ENCODE measurements at regions not wholly inside any gene's neighbourhood (a gene's known extent, or its start where the extent isn't known, plus 50 kb on each side); places are given as distances from the start of the nearest gene placed in this dataset.
"Not testable (repeated sequence)": the region's sequence is repeated elsewhere in the genome, so short reads cannot be mapped to it uniquely, and the experiment has no call there.

DNA sequence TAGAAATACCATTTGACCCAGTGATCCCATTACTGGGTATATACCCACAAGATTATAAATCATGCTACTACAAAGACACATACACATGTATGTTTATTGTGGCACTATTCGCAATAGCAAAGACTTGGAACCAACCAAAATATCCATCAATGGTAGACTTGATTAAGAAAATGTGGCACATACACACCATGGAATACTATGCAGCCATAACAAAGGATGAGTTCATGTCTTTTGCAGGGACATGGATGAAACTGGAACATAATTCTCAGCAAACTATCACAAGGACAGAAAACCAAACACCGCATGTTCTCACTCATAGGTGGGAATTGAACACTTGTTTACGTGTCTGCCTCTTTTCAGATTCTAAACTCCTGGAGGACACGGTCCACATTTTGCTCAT lies 116.9 kb downstream of the ADSS2 start:
- H3K27me3 ChIP-seq (ENCODE audit: insufficient read depth, low read depth, low read length); H3K79me2 ChIP-seq (replicated peaks; ENCODE audit: insufficient read depth, low read length); H2AFZ ChIP-seq (ENCODE audit: low read depth, low read length); H3K9me2 ChIP-seq (ENCODE audit: insufficient read depth, low read length); H3K27ac ChIP-seq (ENCODE audit: low read length); H3K4me2 ChIP-seq (ENCODE audit: low read length); H4K20me1 ChIP-seq (ENCODE audit: insufficient read depth); H3K9ac ChIP-seq (ENCODE audit: low read length); H3K4me3 ChIP-seq (ENCODE audit: low read length); H3K9me3 ChIP-seq (ENCODE audit: low read length); H3F3A ChIP-seq (ENCODE audit: insufficient read depth, low read length, poor library complexity, severe bottlenecking); H3K36me3 ChIP-seq (ENCODE audit: insufficient read depth, low read length): not testable (repeated sequence)

DNA sequence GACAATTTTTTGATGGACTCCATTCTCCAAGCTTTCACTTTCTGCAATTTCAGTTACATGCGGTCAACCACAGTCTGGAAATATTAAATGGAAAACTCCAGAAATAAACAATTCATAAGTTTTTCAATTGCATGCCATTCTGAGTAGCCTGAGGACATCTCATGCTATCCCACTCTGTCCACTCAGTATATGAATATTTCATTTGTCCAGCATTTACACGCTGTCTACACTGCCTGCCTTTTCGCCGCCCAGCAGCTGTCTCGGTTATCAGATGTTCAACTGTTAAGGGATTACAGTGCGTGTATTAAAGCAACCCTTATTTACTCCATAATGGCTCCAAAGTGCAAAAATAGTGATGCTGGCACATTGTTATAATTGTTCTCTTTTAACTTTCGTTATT lies 116.3 kb downstream of the ADSS2 start:
- no peaks in the 10 kb centered on the region for H3K27me3 ChIP-seq (ENCODE audit: insufficient read depth, low read depth, low read length)
- H3K9ac ChIP-seq (ENCODE audit: low read length): no peak overlapping the region
- no peak overlapping the region for H3K4me3 ChIP-seq (ENCODE audit: low read length)
- no peak overlapping the region for H3K4me2 ChIP-seq (ENCODE audit: low read length)
- H4K20me1 ChIP-seq (ENCODE audit: insufficient read depth): no peaks in the 10 kb centered on the region
- no peaks in the 10 kb centered on the region for H3K36me3 ChIP-seq (ENCODE audit: insufficient read depth, low read length)
- H3F3A ChIP-seq (ENCODE audit: insufficient read depth, low read length, poor library complexity, severe bottlenecking): no peaks in the 10 kb centered on the region
- H2AFZ ChIP-seq (ENCODE audit: low read depth, low read length): no peak overlapping the region
- H3K9me3 ChIP-seq (ENCODE audit: low read length): no peaks in the 10 kb centered on the region
- no peak overlapping the region for H3K27ac ChIP-seq (ENCODE audit: low read length)
- no peaks in the 10 kb centered on the region for H3K79me2 ChIP-seq (replicated peaks; ENCODE audit: insufficient read depth, low read length)
- no peak for TF ChIP-seq TAF1 (IDR thresholded peaks at IDR 0.05; ENCODE audit: low read depth)
- no peak for TF ChIP-seq SMC3 (conservative IDR thresholded peaks at IDR 0.05; ENCODE audit: poor library complexity)
- no peak for TF ChIP-seq RAD21 (conservative IDR thresholded peaks at IDR 0.05)
- no peak for TF ChIP-seq POLR2AphosphoS5 (IDR thresholded peaks at IDR 0.05)
- no peak for TF ChIP-seq MXI1 (conservative IDR thresholded peaks at IDR 0.05; ENCODE audit: poor library complexity, severe bottlenecking)
- TF ChIP-seq EZH2 (IDR thresholded peaks at IDR 0.05; ENCODE audit: borderline replicate concordance, insufficient read depth, low read length, poor library complexity, severe bottlenecking): no peak
- TF ChIP-seq, protein P1, sequence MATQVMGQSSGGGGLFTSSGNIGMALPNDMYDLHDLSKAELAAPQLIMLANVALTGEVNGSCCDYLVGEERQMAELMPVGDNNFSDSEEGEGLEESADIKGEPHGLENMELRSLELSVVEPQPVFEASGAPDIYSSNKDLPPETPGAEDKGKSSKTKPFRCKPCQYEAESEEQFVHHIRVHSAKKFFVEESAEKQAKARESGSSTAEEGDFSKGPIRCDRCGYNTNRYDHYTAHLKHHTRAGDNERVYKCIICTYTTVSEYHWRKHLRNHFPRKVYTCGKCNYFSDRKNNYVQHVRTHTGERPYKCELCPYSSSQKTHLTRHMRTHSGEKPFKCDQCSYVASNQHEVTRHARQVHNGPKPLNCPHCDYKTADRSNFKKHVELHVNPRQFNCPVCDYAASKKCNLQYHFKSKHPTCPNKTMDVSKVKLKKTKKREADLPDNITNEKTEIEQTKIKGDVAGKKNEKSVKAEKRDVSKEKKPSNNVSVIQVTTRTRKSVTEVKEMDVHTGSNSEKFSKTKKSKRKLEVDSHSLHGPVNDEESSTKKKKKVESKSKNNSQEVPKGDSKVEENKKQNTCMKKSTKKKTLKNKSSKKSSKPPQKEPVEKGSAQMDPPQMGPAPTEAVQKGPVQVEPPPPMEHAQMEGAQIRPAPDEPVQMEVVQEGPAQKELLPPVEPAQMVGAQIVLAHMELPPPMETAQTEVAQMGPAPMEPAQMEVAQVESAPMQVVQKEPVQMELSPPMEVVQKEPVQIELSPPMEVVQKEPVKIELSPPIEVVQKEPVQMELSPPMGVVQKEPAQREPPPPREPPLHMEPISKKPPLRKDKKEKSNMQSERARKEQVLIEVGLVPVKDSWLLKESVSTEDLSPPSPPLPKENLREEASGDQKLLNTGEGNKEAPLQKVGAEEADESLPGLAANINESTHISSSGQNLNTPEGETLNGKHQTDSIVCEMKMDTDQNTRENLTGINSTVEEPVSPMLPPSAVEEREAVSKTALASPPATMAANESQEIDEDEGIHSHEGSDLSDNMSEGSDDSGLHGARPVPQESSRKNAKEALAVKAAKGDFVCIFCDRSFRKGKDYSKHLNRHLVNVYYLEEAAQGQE (IDR thresholded peaks at IDR 0.05; ENCODE audit: borderline replicate concordance): no peak
- no peaks in the 10 kb centered on the region for H3K9me2 ChIP-seq (ENCODE audit: insufficient read depth, low read length)

DNA sequence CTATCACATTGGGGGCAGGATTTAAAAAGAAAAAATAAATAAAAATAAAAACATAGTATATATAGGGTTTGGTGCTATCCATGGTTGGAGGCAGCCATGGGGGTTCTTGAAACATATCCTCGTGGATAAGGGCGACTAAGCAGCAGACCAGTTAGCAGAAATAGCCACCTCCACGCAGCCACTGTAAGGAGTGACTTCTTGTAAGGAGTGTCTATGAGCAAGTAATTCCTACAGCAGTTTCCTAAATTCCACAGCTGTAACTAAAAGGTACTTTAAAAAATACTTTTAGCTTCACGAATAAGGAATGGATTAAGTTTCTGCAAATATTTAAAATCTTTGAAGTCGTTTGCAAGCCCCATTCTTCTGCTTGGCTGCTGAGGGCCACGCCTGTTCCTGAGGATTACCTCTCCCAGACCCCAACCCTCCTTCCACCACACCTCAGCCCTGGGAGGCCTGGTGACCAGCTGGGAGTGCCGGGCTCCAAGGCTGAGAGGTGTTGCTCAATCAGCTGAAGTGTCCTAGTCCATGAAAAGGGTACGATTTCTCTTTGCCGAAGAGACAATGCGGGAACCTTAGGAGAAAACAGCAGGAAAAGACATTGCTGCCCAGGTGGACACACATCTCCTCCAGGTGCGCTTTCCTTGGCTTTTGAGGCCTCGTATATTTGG lies 115.3 kb downstream of the ADSS2 start:
- TF ChIP-seq, protein P1 (IDR thresholded peaks at IDR 0.05; ENCODE audit: borderline replicate concordance): no peak
- TF ChIP-seq, protein P2, sequence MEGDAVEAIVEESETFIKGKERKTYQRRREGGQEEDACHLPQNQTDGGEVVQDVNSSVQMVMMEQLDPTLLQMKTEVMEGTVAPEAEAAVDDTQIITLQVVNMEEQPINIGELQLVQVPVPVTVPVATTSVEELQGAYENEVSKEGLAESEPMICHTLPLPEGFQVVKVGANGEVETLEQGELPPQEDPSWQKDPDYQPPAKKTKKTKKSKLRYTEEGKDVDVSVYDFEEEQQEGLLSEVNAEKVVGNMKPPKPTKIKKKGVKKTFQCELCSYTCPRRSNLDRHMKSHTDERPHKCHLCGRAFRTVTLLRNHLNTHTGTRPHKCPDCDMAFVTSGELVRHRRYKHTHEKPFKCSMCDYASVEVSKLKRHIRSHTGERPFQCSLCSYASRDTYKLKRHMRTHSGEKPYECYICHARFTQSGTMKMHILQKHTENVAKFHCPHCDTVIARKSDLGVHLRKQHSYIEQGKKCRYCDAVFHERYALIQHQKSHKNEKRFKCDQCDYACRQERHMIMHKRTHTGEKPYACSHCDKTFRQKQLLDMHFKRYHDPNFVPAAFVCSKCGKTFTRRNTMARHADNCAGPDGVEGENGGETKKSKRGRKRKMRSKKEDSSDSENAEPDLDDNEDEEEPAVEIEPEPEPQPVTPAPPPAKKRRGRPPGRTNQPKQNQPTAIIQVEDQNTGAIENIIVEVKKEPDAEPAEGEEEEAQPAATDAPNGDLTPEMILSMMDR (IDR thresholded peaks at IDR 0.05; ENCODE audit: poor library complexity, severe bottlenecking): no peak
- TF ChIP-seq POLR2AphosphoS5 (IDR thresholded peaks at IDR 0.05): no peak
- TF ChIP-seq EP300 (conservative IDR thresholded peaks at IDR 0.05; ENCODE audit: poor library complexity, severe bottlenecking): no peak
- TF ChIP-seq SMC3 (conservative IDR thresholded peaks at IDR 0.05; ENCODE audit: poor library complexity): no peak
- TF ChIP-seq RAD21 (conservative IDR thresholded peaks at IDR 0.05): no peak
- TF ChIP-seq MXI1 (conservative IDR thresholded peaks at IDR 0.05; ENCODE audit: poor library complexity, severe bottlenecking): no peak
- no peak for TF ChIP-seq EZH2 (IDR thresholded peaks at IDR 0.05; ENCODE audit: borderline replicate concordance, insufficient read depth, low read length, poor library complexity, severe bottlenecking)
- no peak for TF ChIP-seq TAF1 (IDR thresholded peaks at IDR 0.05; ENCODE audit: low read depth)
- H2AFZ ChIP-seq (ENCODE audit: low read depth, low read length): no peak overlapping the region
- H3K4me3 ChIP-seq (ENCODE audit: low read length): no peak overlapping the region
- no peaks in the 10 kb centered on the region for H3K79me2 ChIP-seq (replicated peaks; ENCODE audit: insufficient read depth, low read length)
- no peaks in the 10 kb centered on the region for H4K20me1 ChIP-seq (ENCODE audit: insufficient read depth)
- H3K27ac ChIP-seq (ENCODE audit: low read length): no peak overlapping the region
- H3K9me2 ChIP-seq (ENCODE audit: insufficient read depth, low read length): no peaks in the 10 kb centered on the region
- no peaks in the 10 kb centered on the region for H3K36me3 ChIP-seq (ENCODE audit: insufficient read depth, low read length)
- no peak overlapping the region for H3K4me2 ChIP-seq (ENCODE audit: low read length)
- no peak overlapping the region for H3K9ac ChIP-seq (ENCODE audit: low read length)
- H3K9me3 ChIP-seq (ENCODE audit: low read length): no peaks in the 10 kb centered on the region
- no peaks in the 10 kb centered on the region for H3K27me3 ChIP-seq (ENCODE audit: insufficient read depth, low read depth, low read length)
- no peaks in the 10 kb centered on the region for H3F3A ChIP-seq (ENCODE audit: insufficient read depth, low read length, poor library complexity, severe bottlenecking)
